NCI-H345 treated with DMSO at 0.1 percent for 48 hours (cell line): ENCODE measurements at regions not wholly inside any gene's neighbourhood (a gene's known extent, or its start where the extent isn't known, plus 50 kb on each side); places are given as distances from the start of the nearest gene placed in this dataset.
A peak's percentile ranks its signal among the peaks of the same experiment; 100 is the strongest.

ENCODE experiments used
- DNase-seq: peaks from one replicate; lab custom pipeline; 2025; ENCODE audit not compliant: unreplicated experiment; lab: John Stamatoyannopoulos, UW

- DNase-seq, result no peak
Observed at GRCh38 chr2:7452110-7452876, 535.1 kb downstream of the RNF144A start.

DNA sequence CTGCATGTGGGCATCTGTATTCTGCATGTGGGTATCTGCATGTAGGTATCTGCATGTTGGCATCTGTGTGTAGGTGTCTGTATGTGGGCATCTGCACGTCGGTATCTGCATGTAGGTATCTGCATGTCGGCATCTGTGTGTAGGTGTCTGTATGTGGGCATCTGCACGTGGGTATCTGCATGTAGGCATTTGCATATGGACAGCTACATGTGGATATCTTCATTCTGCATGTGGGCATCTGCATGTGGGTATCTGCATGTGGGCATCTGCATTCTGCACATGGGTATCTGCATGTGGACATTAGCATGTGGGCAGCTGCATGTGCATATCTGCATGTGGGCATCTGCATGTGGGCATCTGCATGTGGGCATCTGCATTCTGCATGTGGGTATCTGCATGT lies 537.4 kb downstream of the RNF144A start:
- DNase-seq, result no peak

DNA sequence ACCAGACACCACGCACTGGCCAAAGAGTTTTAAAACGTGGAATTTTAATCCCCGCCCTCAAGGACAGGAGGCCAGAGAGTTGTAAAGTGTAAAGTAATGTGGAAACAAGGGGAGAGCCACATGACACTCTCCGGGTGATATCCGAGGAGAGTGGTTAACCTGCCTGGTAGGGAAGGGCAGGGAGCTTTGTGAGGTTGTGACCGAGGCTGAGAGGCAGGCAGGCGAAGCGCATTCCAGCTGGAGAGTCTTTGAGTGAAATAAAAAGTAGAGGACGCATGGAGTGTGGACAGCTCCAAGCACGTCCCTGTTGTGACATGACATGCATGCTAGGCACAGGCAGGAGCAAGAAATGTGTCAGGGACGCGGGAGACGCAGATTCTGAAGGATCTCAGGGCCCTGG lies 539.5 kb downstream of the RNF144A start:
- no peak for DNase-seq

GRCh38 chr2:7458066-7458465 lies 540.9 kb downstream of the RNF144A start:
- DNase-seq, result no peak

GRCh38 chr2:7467782-7468447 lies 550.7 kb downstream of the RNF144A start:
- no peak for DNase-seq

GRCh38 chr2:7468448-7468828 lies 551.2 kb downstream of the RNF144A start:
- no peak for DNase-seq

- DNase-seq, result no peak
Observed at GRCh38 chr2:7468955-7469354, 551.7 kb downstream of the RNF144A start.

GRCh38 chr2:7471185-7471584 lies 554.0 kb downstream of the RNF144A start:
- DNase-seq, result no peak

GRCh38 chr2:7472465-7472864 lies 555.3 kb downstream of the RNF144A start:
- no peak for DNase-seq

GRCh38 chr2:7473135-7473771 lies 556.0 kb downstream of the RNF144A start:
- no peak for DNase-seq

DNA sequence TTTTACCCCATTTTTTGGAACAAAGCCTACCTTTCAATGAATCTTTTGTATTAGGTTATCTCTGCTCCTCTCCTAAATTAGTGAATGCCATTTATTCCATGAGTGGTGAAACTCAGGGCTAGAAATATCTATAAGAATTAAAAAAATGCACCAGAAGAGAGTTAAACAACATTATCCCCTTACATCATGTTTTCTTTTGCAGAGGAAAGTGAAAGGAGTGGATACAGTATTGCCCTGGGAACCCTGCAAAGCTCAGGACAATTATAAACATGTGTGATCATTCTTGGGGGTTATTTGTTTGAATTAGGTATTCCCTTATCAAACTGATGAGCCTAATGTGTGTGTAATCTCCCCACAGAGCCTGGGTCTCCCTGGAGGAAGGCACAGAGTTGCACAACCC lies 559.2 kb downstream of the RNF144A start:
- no peak for DNase-seq

DNA sequence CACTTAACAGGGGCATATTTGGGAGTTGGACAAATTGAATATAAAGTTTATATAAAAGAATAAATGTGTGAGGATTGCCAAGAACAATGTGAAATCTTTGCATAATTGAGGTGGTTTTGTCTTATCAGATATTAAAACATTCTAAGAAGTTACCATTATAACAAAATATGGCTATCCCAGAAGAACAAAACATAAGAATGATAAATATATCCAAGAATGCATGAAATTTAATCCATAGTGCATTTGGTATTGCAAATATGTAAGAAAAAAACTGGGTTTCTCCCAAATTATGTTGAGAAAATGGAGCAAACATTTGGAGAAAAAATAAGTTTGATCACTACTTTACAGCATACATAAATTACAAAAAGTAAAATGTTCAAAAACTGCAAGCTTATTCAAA lies 562.4 kb downstream of the RNF144A start:
- no peak for DNase-seq

DNA sequence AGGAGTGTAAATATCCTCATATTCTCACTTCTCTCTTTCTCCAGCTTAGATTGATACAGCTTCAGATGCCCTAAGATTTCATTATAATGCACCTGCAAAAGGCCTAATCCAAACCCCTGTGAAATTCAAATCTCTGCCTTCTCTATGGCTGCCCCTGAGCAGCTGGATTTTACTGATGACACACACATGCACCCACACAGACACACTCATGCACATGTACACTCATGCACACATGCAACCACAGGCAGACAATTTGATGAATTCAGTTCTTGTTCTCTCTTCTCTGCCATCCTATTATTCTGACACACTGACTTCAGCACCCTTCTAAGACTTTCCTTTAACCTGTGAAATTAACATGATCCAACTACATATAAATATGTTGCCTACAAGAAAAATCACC lies 563.2 kb downstream of the RNF144A start:
- DNase-seq, result no peak

DNA sequence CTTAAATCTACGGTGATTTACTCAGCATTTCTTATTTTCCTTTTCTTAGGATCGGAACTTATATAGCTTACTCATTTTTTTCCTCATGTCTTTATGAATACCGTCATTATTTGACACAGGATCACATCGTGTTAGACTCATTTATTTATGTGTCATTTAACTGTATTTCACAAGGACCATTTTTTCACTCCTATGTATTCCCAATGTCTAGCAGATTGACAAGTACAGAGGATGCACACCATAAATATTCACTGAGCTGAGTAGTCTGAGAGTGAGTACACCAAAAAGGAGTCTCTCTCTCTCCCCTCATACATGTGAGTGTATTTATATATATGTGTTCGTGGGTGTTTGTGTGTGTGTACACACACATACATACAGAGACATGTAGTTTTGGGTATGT lies 573.5 kb downstream of the RNF144A start:
- DNase-seq, result no peak

GRCh38 chr2:7492719-7493118 lies 575.5 kb downstream of the RNF144A start:
- DNase-seq, result no peak

DNA sequence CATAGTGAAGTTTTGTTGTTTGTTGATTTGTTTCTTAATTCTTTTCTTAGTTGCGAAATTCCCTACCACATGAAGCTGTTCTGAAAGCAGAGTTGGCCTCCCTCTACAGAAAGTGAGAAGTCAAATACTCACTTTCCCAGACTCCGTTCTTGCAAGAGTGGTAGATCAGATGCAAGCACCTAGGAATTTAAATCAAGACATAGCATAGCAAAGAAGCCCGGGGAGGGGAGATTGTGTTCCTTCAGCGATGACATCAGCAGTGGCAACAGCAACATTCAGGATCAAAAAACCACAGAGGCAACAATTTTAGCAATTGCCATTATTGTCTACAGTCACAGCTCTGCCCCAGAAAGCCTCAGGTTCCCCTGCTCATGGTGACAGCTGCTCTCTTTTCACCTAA lies 580.0 kb downstream of the RNF144A start:
- DNase-seq, result no peak

DNA sequence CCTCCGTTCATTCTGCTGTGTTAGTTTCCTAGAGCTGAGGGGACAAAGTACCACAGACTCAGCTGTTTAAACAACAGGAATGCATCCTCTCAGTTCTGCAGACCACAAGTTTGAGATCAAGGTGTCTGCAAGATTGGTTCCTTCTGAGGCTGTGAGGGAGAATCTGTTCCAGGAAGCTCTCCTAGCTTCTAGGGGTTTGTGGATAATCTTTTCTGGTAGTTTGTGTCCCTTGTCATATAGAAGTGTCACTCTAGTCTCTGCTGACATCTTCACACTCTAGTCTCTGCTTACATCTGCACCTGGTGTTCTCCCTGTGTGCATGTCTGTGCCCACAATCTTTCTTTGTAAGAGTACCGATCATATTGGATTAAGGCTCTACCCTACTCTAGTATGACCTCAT lies 581.8 kb downstream of the RNF144A start:
- DNase-seq, result no peak

GRCh38 chr2:7502336-7502735 lies 585.1 kb downstream of the RNF144A start:
- DNase-seq, result no peak

DNA sequence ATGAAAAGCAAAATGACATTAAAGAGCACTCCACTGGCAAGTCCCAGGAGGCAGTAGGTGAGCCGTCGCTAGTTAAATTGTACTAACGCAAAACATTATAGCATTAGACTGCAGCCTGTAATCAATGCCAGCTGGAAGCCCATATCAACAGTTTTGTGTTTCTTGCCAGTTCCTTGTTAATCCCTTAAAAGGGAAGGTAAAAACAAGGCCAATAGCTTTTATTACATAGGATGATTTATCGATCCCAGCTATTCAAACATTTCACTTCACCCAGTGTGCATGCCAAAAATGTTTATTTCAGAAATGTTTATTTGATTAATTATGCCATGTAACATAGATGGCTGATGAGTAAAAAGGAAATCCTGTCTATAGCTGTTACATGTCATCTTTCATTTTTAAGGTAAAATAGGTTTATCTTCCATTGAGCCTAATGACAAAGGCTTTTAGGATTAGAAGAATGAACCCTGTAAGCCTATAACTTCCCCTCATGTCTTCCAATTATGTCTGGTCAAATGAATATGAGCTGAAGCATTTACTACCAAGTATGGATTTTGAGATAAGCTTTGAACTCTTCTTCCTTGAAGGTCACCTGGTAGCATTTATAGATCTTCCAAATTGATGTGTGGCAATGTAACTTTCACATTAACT lies 591.2 kb downstream of the RNF144A start:
- peak; percentile 42 for DNase-seq

DNA sequence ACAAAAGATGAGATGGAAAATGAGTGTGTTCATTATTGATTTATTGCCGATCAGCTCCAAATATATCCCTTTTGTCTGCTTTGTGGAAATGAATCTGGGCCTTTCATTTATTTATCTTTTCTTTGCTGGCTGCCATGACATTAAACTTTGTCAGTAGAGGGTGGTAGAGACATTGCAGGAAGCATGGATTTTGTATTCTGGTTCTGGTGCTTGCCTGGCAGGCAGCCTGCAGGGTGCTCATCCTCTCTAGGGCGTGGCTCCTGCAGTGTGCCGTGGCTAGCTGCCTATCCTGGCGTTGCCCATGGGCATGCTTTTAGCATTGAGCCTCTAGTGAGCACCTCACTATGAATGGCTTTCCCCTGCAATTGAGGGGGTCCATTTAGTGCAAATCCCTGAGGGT lies 593.1 kb downstream of the RNF144A start:
- DNase-seq, result no peak

- no peak for DNase-seq
Observed at GRCh38 chr2:7513834-7514233, 596.6 kb downstream of the RNF144A start.

DNA sequence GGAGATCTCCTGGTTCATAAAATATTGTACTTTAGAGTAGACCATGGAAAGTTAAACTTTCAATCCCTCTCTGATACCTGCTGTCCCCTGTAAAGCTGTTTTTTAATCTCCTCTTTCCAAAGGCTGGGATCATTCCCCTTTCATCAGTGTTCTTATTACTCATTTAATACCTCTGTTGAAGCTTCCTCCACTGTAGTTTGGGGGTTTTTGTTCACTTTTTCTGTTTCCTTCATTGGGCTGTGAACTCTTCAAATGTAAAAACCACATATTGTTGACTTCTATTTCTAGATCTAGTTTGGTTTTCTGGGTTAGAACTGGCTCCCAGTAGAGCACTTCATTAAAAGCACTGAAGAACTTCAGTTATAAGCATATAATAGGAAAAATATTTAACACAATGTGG lies 598.1 kb downstream of the RNF144A start:
- DNase-seq, result no peak
